Activated naive CD8-positive, alpha-beta T cell treated with anti-CD3 and anti-CD28 coated beads, Interleukin-2, amount 50 U/mL, for 24 hours (primary cell): ENCODE measurements at regions not wholly inside any gene's neighbourhood (a gene's known extent, or its start where the extent isn't known, plus 50 kb on each side); places are given as distances from the start of the nearest gene placed in this dataset.

Experiments
- ATAC-seq: fragments of 150-1000 bp; cut with Tn5 transposase; one replicate; pipeline ENCODE4 v1.10.0; 2021
- DNase-seq: peaks from one replicate; pipeline ENCODE4 v3.0.0; 2021
- H3K27ac Mint-ChIP-seq: one replicate; pipeline ENCODE4 v1.8.0; 2021; ENCODE audit warnings: mild to moderate bottlenecking, mixed read lengths
- H3K27me3 Mint-ChIP-seq: one replicate; pipeline ENCODE4 v1.8.0; 2021; ENCODE audit warnings: mixed read lengths
- H3K36me3 Mint-ChIP-seq: one replicate; pipeline ENCODE4 v1.8.0; 2021; ENCODE audit warnings: low read depth, mixed read lengths
- H3K4me1 Mint-ChIP-seq: one replicate; pipeline ENCODE4 v1.8.0; 2021; ENCODE audit warnings: mixed read lengths
- H3K4me3 Mint-ChIP-seq: one replicate; pipeline ENCODE4 v1.8.0; 2021; ENCODE audit warnings: mild to moderate bottlenecking, moderate library complexity, mixed read lengths
- H3K9me3 Mint-ChIP-seq: one replicate; pipeline ENCODE4 v1.8.0; 2021; ENCODE audit warnings: mixed read lengths

DNA sequence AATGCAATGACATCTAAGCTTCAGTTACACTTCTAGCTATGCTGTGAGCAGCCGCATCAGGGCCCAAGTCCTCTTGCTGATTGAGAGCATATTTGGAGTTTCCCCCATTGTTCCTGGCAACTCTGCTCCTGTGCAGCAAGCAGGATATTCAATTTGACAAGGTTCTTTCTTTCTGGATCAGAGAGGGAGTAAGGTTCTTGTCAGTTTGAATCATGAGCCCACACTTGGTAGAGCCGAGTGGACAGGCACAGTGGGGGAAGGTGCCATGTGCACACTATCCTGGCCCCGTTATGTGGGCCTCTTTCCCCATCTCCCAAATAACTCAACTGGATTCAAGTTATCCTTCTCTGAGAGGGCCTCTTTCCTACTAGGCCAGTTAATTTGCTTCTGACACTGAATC lies 385.4 kb downstream of the ZIC1 start:
- DNase-seq: no peak
- Mint-ChIP-seq H3K27me3 (no peaks in the 10 kb centered on the region), H3K9me3 (peaks cover 4% of the 10 kb centered on the region), H3K36me3 (no peaks in the 10 kb centered on the region), H3K4me1 (no peaks in the 10 kb centered on the region), H3K4me3 (no peak overlapping the region), H3K27ac (no peak overlapping the region)
- no peak for ATAC-seq

DNA sequence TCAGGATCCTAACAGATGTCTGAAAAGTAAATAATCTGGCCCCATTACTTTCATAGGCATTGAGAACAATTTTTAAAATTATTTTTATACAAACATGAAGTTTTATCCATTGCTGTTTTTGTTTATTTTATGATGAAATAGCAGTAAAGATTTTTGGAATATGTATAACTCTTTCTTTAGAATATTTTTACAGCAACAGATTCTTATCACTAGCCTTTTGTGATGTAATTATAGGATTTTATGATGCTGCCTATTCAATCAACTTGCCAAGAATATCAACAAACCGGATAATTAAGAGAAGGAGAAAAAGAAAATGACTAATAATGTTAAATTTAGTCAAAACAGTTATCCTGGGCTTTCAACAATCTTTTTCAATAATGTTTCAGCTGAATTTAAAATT lies 386.3 kb downstream of the ZIC1 start:
- Mint-ChIP-seq H3K27ac (no peak overlapping the region), H3K27me3 (no peaks in the 10 kb centered on the region), H3K9me3 (peaks cover 4% of the 10 kb centered on the region), H3K4me1 (no peaks in the 10 kb centered on the region), H3K4me3 (no peak overlapping the region), H3K36me3 (no peaks in the 10 kb centered on the region)
- DNase-seq (no peak), ATAC-seq (no peak)

- no peak for DNase-seq
- no peak overlapping the region for H3K4me3 Mint-ChIP-seq
- no peaks in the 10 kb centered on the region for H3K4me1 Mint-ChIP-seq
- no peak for ATAC-seq
- no peak overlapping the region for H3K27ac Mint-ChIP-seq
- peaks cover 4% of the 10 kb centered on the region for H3K9me3 Mint-ChIP-seq
- no peaks in the 10 kb centered on the region for H3K36me3 Mint-ChIP-seq
- H3K27me3 Mint-ChIP-seq: no peaks in the 10 kb centered on the region
Observed at GRCh38 chr3:147797095-147797494, 387.9 kb downstream of the ZIC1 start.

GRCh38 chr3:147799601-147800000 lies 390.4 kb downstream of the ZIC1 start:
- Mint-ChIP-seq H3K4me3 (no peak overlapping the region), H3K4me1 (no peaks in the 10 kb centered on the region), H3K9me3 (peaks cover 4% of the 10 kb centered on the region), H3K27ac (no peak overlapping the region), H3K36me3 (no peaks in the 10 kb centered on the region), H3K27me3 (no peaks in the 10 kb centered on the region)
- DNase-seq: no peak
- no peak for ATAC-seq

- H3K4me1 Mint-ChIP-seq: no peaks in the 10 kb centered on the region
- no peaks in the 10 kb centered on the region for H3K27me3 Mint-ChIP-seq
- H3K27ac Mint-ChIP-seq: no peak overlapping the region
- no peak for ATAC-seq
- no peak for DNase-seq
- no peaks in the 10 kb centered on the region for H3K36me3 Mint-ChIP-seq
- H3K4me3 Mint-ChIP-seq: no peak overlapping the region
- no peaks in the 10 kb centered on the region for H3K9me3 Mint-ChIP-seq
Observed at GRCh38 chr3:147807776-147808175, 398.6 kb downstream of the ZIC1 start.

DNA sequence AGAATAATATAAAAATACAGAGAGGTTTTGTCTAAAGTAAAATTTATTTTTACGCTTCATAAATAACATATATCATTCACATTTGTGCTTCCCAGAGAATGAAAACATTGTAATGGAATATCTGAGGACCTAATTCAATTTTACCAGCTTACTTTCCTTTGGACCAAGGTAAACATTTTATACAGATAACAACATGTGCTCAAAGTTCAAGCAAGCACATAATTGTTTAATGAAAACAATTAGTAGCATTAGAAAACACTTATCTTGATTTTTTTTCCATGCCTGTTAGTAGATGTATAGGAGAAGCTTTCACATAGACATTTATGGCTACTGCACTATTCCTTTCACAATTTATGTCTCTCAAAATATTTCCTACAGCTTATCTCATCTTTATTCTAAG lies 400.0 kb downstream of the ZIC1 start:
- Mint-ChIP-seq H3K36me3 (no peaks in the 10 kb centered on the region), H3K27me3 (no peaks in the 10 kb centered on the region), H3K27ac (no peak overlapping the region), H3K4me3 (no peak overlapping the region), H3K4me1 (no peaks in the 10 kb centered on the region), H3K9me3 (no peaks in the 10 kb centered on the region)
- DNase-seq (no peak), ATAC-seq (no peak)

- H3K27ac Mint-ChIP-seq: no peak overlapping the region
- no peak overlapping the region for H3K4me3 Mint-ChIP-seq
- H3K36me3 Mint-ChIP-seq: no peaks in the 10 kb centered on the region
- DNase-seq (no peak), ATAC-seq (no peak)
- no peaks in the 10 kb centered on the region for H3K4me1 Mint-ChIP-seq
- no peaks in the 10 kb centered on the region for H3K9me3 Mint-ChIP-seq
- H3K27me3 Mint-ChIP-seq: no peaks in the 10 kb centered on the region
Observed at GRCh38 chr3:147812186-147812911, 403.2 kb downstream of the ZIC1 start.

- no peak for ATAC-seq
- Mint-ChIP-seq H3K4me3 (no peak overlapping the region), H3K27me3 (no peaks in the 10 kb centered on the region), H3K36me3 (no peaks in the 10 kb centered on the region), H3K27ac (no peak overlapping the region), H3K9me3 (no peaks in the 10 kb centered on the region), H3K4me1 (no peaks in the 10 kb centered on the region)
- DNase-seq: no peak
Observed at GRCh38 chr3:147813256-147813655, 404.1 kb downstream of the ZIC1 start.

- no peaks in the 10 kb centered on the region for H3K27me3 Mint-ChIP-seq
- no peak overlapping the region for H3K27ac Mint-ChIP-seq
- H3K4me1 Mint-ChIP-seq: no peaks in the 10 kb centered on the region
- DNase-seq (no peak), ATAC-seq (no peak)
- H3K9me3 Mint-ChIP-seq: no peaks in the 10 kb centered on the region
- H3K36me3 Mint-ChIP-seq: no peaks in the 10 kb centered on the region
- H3K4me3 Mint-ChIP-seq: no peak overlapping the region
Observed at GRCh38 chr3:147816752-147817151, 407.6 kb downstream of the ZIC1 start.

GRCh38 chr3:147832611-147833010 lies 423.4 kb downstream of the ZIC1 start:
- peaks cover 10% of the 10 kb centered on the region for H3K9me3 Mint-ChIP-seq
- H3K27me3 Mint-ChIP-seq: no peaks in the 10 kb centered on the region
- no peak for DNase-seq

GRCh38 chr3:147836330-147836729 lies 427.2 kb downstream of the ZIC1 start:
- no peak for ATAC-seq

More at GRCh38 chr3:147832611-147833010, 423.4 kb downstream of the ZIC1 start:
- H3K4me1 Mint-ChIP-seq: no peaks in the 10 kb centered on the region
- no peak for ATAC-seq
- H3K27ac Mint-ChIP-seq: no peak overlapping the region
- no peak overlapping the region for H3K4me3 Mint-ChIP-seq
- no peaks in the 10 kb centered on the region for H3K36me3 Mint-ChIP-seq

GRCh38 chr3:147838652-147839051 lies 429.5 kb downstream of the ZIC1 start:
- H3K27ac Mint-ChIP-seq: no peak overlapping the region
- DNase-seq (no peak), ATAC-seq (no peak)
- H3K9me3 Mint-ChIP-seq: peaks cover 7% of the 10 kb centered on the region
- H3K27me3 Mint-ChIP-seq: no peaks in the 10 kb centered on the region
- no peak overlapping the region for H3K4me3 Mint-ChIP-seq
- no peaks in the 10 kb centered on the region for H3K36me3 Mint-ChIP-seq
- no peaks in the 10 kb centered on the region for H3K4me1 Mint-ChIP-seq

More at GRCh38 chr3:147836330-147836729, 427.2 kb downstream of the ZIC1 start:
- no peak for DNase-seq
- Mint-ChIP-seq H3K36me3 (no peaks in the 10 kb centered on the region), H3K9me3 (peaks cover 10% of the 10 kb centered on the region), H3K4me1 (no peaks in the 10 kb centered on the region), H3K27me3 (no peaks in the 10 kb centered on the region), H3K27ac (no peak overlapping the region), H3K4me3 (no peak overlapping the region)

DNA sequence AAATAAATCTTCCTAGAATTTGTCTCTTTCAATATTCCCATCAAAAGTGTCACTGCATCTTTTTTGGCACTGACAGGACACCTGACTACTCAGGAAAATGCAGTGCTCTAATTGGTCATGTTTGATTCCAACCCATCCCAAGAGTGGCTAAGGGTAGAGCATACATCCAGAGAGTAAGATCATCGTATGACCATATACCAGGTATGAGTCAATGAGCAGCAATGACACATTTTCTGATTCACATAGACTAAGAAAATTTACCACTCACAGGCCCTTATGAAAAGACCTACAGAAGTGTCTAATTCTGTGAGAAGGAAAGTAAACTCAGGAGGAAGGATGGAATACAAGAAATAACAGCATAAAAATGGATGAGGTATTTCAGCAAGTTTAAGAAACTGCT lies 434.2 kb downstream of the ZIC1 start:
- H3K27ac Mint-ChIP-seq: no peak overlapping the region
- ATAC-seq (no peak), DNase-seq (no peak)
- no peaks in the 10 kb centered on the region for H3K27me3 Mint-ChIP-seq
- H3K4me3 Mint-ChIP-seq: no peak overlapping the region
- no peaks in the 10 kb centered on the region for H3K4me1 Mint-ChIP-seq
- no peaks in the 10 kb centered on the region for H3K9me3 Mint-ChIP-seq
- no peaks in the 10 kb centered on the region for H3K36me3 Mint-ChIP-seq

DNA sequence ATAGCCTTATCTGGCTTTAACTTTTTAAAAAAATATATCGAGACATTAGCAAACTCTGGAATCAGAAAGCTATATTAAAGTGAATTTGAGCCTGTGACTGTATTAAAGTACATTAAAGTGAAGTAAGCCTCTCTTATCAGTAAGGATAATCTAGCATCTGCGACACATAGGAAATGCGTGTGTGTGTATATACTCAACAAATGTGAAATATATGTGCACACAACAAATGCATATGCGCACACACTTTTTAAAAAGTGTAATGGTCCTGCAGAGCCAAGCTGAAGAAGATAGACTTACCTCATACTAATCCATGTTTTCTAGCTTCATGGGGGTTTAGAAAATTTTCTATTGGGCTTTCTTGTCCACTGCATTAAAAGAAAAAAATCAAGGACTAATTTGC lies 437.1 kb downstream of the ZIC1 start:
- no peaks in the 10 kb centered on the region for H3K36me3 Mint-ChIP-seq
- no peaks in the 10 kb centered on the region for H3K27me3 Mint-ChIP-seq
- no peak for ATAC-seq
- DNase-seq: no peak
- no peak overlapping the region for H3K27ac Mint-ChIP-seq
- H3K9me3 Mint-ChIP-seq: no peaks in the 10 kb centered on the region
- no peaks in the 10 kb centered on the region for H3K4me1 Mint-ChIP-seq
- no peak overlapping the region for H3K4me3 Mint-ChIP-seq

GRCh38 chr3:147846854-147847478 lies 437.8 kb downstream of the ZIC1 start:
- H3K27ac Mint-ChIP-seq: no peak overlapping the region
- ATAC-seq: no peak
- H3K4me3 Mint-ChIP-seq: no peak overlapping the region
- H3K9me3 Mint-ChIP-seq: no peaks in the 10 kb centered on the region
- no peaks in the 10 kb centered on the region for H3K4me1 Mint-ChIP-seq
- no peak for DNase-seq
- no peaks in the 10 kb centered on the region for H3K36me3 Mint-ChIP-seq
- H3K27me3 Mint-ChIP-seq: no peaks in the 10 kb centered on the region
